Vagina (tissue), 2 donors: ENCODE measurements at regions not wholly inside any gene's neighbourhood (a gene's known extent, or its start where the extent isn't known, plus 50 kb on each side); places are given as distances from the start of the nearest gene placed in this dataset.
"Not testable (repeated sequence)": the region's sequence is repeated elsewhere in the genome, so short reads cannot be mapped to it uniquely, and the experiment has no call there.

ENCODE experiments used
- DNase-seq, 2 donors: peaks; one replicate each; pipeline ENCODE4 v3.0.0-alpha.2; 2017; ENCODE audit errors: extremely low spot score in 2 of 2
- H3K27ac ChIP-seq: fragments of 200-600 bp; sonication (generic); one replicate; pipeline ENCODE4 v1.5.1; 2019
- H3K27me3 ChIP-seq: fragments of 200-600 bp; sonication (generic); one replicate; pipeline ENCODE4 v1.5.1; 2019
- H3K36me3 ChIP-seq, 2 donors: fragments of 200-600 bp; sonication (generic); one replicate each; pipeline ENCODE4 v1.5.1; 2017 to 2019
- H3K4me1 ChIP-seq: fragments of 200-600 bp; sonication (generic); one replicate; pipeline ENCODE4 v1.5.1; 2019
- H3K4me3 ChIP-seq, 2 donors: fragments of 200-600 bp; sonication (generic); 1 replicate in 1 of 2; 2 replicates in 1 of 2; pipeline ENCODE4 v1.5.1; 2016 to 2019
- H3K9me3 ChIP-seq: fragments of 200-600 bp; sonication (generic); one replicate; pipeline ENCODE4 v1.5.1; 2019
- POLR2A ChIP-seq, 2 donors: fragments of 450-650 bp; IDR thresholded peaks; one replicate each; pipeline ENCODE4 v1.6.1; 2017; ENCODE audit warnings: antibody characterized with exemption in 2 of 2, mild to moderate bottlenecking in 2 of 2, moderate library complexity in 2 of 2
- POLR2AphosphoS5 ChIP-seq, 2 donors: sonication (generic); formaldehyde crosslinking; IDR thresholded peaks; one replicate each; pipeline ENCODE4 v1.9.0; 2017; ENCODE audit warnings: antibody characterized with exemption in 2 of 2, mild to moderate bottlenecking in 2 of 2, low read depth in 1 of 2; ENCODE audit not compliant: insufficient read depth in 1 of 2
- intact Hi-C: fragments of 100-400 bp; cut with DNase I; formaldehyde crosslinking; loops from one replicate; pipeline ENCODE4 v1.15.1; 2023
- TF ChIP-seq, protein P1 (sequence below), 3 experiments: fragments of 450-650 bp in 2 of 3; fragments of 200-600 bp in 1 of 3; sonication (generic) in 1 of 3; IDR thresholded peaks; one replicate each; pipeline ENCODE4 v1.5.1; 2017 to 2019; ENCODE audit warnings: antibody characterized with exemption in 3 of 3, mild to moderate bottlenecking in 2 of 3, moderate library complexity in 2 of 3

DNA sequence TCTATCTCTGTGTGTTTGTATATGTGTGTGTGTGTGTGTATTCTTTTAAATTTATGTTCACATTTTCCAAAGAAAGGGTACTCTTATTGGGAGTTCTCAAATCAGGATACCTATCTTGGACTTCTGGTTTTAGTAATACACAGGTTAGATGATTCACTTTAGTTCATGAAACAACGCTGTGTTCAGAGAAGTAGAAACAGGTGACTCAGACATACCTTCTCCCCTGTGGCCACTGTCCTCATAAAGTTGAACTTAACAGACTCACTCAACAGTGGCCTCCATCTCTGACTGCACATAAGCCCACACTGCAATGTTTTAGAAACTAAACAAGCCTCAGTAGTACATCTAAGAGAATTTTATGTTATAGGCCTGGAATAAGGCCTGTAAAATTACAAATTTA is 566.6 kb upstream of the VRK2 start:
- H3K36me3 ChIP-seq, result no peaks in the 10 kb centered on the region
- no peak for DNase-seq
- TF ChIP-seq, protein P1, sequence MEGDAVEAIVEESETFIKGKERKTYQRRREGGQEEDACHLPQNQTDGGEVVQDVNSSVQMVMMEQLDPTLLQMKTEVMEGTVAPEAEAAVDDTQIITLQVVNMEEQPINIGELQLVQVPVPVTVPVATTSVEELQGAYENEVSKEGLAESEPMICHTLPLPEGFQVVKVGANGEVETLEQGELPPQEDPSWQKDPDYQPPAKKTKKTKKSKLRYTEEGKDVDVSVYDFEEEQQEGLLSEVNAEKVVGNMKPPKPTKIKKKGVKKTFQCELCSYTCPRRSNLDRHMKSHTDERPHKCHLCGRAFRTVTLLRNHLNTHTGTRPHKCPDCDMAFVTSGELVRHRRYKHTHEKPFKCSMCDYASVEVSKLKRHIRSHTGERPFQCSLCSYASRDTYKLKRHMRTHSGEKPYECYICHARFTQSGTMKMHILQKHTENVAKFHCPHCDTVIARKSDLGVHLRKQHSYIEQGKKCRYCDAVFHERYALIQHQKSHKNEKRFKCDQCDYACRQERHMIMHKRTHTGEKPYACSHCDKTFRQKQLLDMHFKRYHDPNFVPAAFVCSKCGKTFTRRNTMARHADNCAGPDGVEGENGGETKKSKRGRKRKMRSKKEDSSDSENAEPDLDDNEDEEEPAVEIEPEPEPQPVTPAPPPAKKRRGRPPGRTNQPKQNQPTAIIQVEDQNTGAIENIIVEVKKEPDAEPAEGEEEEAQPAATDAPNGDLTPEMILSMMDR (IDR thresholded peaks at IDR 0.05), result no peak
- TF ChIP-seq POLR2A (IDR thresholded peaks at IDR 0.05) (no peak), POLR2AphosphoS5 (IDR thresholded peaks at IDR 0.05; ENCODE audit: insufficient read depth in 1 of 2, low read depth in 1 of 2) (no peak)
- no peak overlapping the region for H3K4me3 ChIP-seq
- intact Hi-C loops, result no loop called here
- H3K27me3 ChIP-seq, result no peaks in the 10 kb centered on the region
- H3K9me3 ChIP-seq, result no peaks in the 10 kb centered on the region
- no peaks in the 10 kb centered on the region for H3K4me1 ChIP-seq
- H3K27ac ChIP-seq, result no peak overlapping the region

DNA sequence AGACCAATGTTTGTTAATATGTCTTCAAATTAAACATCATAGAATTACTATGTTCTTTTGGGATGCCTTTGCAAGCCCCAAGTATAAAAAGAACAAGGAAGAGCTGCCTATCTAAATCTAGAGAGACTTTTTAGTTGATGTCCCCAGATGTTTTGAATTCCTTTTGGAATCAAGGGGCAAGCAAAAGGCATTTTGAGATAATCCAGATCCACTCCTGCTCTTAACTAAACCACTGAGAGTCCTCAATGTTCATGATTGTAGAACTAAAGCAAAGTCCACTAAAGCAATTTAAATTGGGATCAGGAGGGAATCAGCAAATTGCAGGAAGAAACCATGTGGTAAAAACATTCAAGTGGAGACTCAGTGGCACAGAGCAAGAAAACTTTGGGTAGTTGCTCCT is 558.5 kb upstream of the VRK2 start:
- DNase-seq, result no peak
- no peaks in the 10 kb centered on the region for H3K9me3 ChIP-seq
- intact Hi-C loops, result no loop called here
- H3K4me1 ChIP-seq, result no peaks in the 10 kb centered on the region
- no peak for TF ChIP-seq POLR2A (IDR thresholded peaks at IDR 0.05)
- TF ChIP-seq POLR2AphosphoS5 (IDR thresholded peaks at IDR 0.05; ENCODE audit: insufficient read depth in 1 of 2, low read depth in 1 of 2), result no peak
- TF ChIP-seq, protein P1 (IDR thresholded peaks at IDR 0.05), result no peak
- H3K36me3 ChIP-seq, result no peaks in the 10 kb centered on the region
- H3K27ac ChIP-seq, result no peak overlapping the region
- H3K27me3 ChIP-seq, result no peaks in the 10 kb centered on the region
- H3K4me3 ChIP-seq, result no peak overlapping the region

DNA sequence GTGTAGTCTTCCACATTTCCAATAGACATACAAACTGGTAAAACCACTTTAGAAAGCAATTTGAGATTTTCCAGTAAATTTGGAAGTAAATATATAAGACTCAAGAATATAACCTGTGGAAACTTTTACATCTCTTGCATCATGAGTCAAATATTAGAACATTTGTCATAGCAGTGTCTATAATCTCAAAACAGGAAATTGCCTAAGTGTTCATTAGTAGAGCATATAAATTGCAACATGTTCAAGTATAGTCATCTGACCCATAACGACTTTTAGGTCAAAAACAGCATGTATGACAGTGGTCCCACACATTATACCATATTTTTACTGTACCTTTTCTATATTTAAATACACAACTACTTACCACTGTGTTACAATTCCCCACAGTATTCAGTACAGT is 555.9 kb upstream of the VRK2 start:
- Histone ChIP-seq H3K4me3 (no peak overlapping the region), H3K27ac (no peak overlapping the region), H3K36me3 (no peaks in the 10 kb centered on the region), H3K27me3 (no peaks in the 10 kb centered on the region), H3K9me3 (no peaks in the 10 kb centered on the region), H3K4me1 (no peaks in the 10 kb centered on the region)
- no peak for DNase-seq
- no peak for TF ChIP-seq POLR2AphosphoS5 (IDR thresholded peaks at IDR 0.05; ENCODE audit: insufficient read depth in 1 of 2, low read depth in 1 of 2)
- TF ChIP-seq POLR2A (IDR thresholded peaks at IDR 0.05), result no peak
- TF ChIP-seq, protein P1 (IDR thresholded peaks at IDR 0.05), result no peak
- intact Hi-C loops, result no loop called here

DNA sequence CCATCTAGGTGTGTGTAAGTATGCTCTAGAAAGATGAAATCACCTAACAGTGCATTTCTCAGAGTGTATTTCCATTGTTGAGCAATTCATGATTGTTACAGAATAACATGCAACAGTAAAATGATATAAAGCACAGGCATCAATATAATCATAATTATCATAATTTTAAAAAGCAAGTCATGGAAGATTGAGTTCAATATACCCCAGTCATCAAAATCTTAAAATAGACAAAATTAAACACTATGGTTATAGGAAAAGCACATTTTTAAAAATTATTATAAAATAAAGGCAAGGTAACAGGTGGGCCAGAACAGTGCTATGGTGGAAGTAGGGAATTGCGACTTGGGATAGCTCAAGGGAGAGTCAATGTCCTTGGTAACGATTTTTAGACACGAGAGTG is 555.4 kb upstream of the VRK2 start:
- no peaks in the 10 kb centered on the region for H3K4me1 ChIP-seq
- no peak overlapping the region for H3K27ac ChIP-seq
- H3K27me3 ChIP-seq, result no peaks in the 10 kb centered on the region
- TF ChIP-seq POLR2AphosphoS5 (IDR thresholded peaks at IDR 0.05; ENCODE audit: insufficient read depth in 1 of 2, low read depth in 1 of 2) (no peak), POLR2A (IDR thresholded peaks at IDR 0.05) (no peak)
- TF ChIP-seq, protein P1 (IDR thresholded peaks at IDR 0.05), result no peak
- H3K4me3 ChIP-seq, result no peak overlapping the region
- H3K36me3 ChIP-seq, result no peaks in the 10 kb centered on the region
- intact Hi-C loops, result no loop called here
- DNase-seq, result no peak
- H3K9me3 ChIP-seq, result no peaks in the 10 kb centered on the region

DNA sequence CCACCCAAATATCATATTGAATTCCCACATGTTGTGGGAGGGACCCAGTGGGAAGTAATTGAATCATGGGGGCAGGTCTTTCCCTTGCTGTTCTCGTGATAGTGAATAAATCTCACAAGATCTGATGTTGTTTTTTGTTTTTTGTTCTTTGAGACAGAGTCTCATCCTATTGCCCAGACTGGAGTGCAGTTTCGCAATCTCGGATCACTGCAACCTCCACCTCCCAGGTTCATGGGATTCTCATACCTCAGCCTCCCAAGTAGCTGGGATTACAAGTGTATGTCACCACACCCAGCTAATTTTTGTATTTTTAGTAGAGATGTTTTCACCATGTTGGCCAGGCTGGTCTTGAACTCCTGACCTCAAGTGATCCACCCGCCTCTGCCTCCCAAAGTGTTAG is 552.6 kb upstream of the VRK2 start:
- H3K4me3 ChIP-seq, H3K4me1 ChIP-seq, H3K9me3 ChIP-seq, H3K27me3 ChIP-seq, H3K36me3 ChIP-seq, H3K27ac ChIP-seq, DNase-seq, intact Hi-C loops: not testable (repeated sequence)
